NCI-H1436 (cell line): ENCODE measurements at regions not wholly inside any gene's neighbourhood (a gene's known extent, or its start where the extent isn't known, plus 50 kb on each side); places are given as distances from the start of the nearest gene placed in this dataset.

Source experiments
- DNase-seq: peaks from one replicate; lab custom pipeline; 2025; lab: John Stamatoyannopoulos, UW

DNA sequence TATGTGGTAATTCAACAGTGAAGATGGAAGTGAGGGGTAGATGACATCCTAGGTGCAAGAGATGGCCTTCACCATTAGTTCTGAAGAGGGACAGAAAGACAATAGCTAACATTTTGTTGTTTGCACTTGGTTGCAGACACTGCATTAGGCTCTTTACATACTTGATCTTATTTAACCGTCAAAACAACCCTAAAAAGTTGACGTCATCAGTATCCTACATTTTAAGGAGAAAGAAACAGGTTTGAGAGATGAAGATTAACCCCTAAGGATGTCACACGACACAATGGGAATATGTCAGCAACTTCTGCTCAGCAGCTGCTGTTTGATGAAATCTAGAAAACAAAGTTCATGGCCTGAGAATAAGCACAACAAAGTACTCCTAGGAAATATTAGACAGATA lies 72.6 kb upstream of the MC3R start:
- DNase-seq: no peak

DNA sequence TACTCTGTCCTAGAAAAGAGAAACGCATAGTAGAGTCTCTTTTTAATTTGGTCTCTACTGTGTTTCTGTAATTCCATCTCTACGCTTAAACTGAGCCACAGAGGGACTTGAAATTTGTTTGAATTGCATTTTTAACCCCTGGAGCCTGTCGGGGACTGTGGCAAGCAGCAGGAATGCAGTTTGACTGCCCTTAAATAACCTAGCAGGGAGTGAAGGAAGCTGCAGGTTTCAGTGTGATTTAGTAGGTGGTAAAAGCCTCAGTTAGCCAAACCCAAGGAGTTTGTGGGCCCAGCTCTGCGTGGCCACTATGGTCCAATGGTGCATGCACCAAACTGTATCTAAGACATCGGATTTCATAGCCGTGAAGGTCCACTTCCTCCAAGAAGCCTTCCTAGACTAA lies 70.3 kb upstream of the MC3R start:
- DNase-seq: no peak

DNA sequence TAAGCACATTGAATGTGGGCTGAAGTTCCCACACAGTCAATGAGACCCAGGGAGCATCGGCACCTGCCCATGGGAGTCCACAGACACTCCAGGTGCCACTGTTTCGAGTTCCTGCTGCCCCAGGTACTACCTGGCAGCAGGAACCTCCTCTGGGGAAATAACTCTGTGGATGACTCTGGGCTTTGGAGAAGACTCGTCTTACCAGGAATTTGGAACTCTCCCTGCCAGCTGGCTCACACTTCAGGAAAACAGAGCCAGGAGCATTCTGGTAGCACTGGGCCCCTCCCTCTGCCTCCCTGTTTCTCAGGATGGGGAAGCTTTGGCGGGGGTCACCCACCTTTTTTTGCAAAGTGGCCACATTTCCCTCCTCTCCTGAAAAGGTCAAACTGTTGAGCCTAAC lies 69.5 kb upstream of the MC3R start:
- no peak for DNase-seq

DNA sequence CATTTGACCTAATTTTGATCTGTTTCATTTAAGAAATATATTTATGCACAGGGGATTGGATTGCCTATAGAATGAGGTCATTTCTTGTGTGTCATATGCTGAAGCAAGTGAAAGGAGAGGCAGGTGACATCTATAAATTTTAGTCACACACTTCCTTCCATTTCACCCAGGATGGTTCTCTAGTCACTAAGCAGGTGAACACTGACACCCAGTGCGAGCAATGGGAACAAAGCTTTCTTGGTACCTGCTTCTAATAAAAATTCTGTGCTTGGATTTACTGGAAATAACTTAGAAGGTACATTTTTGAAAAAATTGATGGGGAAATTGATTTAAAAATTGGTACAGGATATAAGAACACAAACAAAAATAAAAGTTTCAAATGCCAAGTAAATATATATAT lies 66.9 kb upstream of the MC3R start:
- no peak for DNase-seq

DNA sequence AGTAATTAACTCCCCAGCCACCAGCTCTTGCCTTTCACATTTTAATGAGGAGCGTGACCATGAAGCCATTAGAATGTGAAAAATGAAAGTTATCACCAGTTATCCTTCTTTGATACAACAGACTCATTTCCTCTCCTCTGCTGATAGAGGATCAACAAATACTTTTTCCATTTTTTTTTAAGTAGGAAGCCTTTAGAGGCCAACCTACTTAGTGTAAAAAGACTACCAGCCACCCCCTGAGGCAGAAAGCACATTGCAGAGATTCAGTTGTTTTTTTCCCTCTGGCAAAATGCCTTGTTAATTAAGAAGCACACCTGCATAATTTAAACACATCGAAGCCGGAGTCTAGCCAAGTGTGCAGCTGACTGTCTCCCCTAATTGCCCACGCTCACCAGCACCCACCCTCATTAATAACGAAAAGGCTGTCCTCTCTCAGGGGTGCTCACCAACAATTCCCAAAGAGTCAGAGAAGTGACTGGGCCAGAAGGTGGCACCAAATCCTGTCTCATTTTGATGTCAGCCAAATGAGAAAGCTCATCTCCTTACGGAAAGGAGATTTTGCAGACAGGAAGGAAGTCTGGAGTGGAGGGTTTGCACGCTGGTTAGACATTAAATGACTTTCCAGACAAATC lies 60.9 kb upstream of the MC3R start:
- DNase-seq: peak; percentile 43

DNA sequence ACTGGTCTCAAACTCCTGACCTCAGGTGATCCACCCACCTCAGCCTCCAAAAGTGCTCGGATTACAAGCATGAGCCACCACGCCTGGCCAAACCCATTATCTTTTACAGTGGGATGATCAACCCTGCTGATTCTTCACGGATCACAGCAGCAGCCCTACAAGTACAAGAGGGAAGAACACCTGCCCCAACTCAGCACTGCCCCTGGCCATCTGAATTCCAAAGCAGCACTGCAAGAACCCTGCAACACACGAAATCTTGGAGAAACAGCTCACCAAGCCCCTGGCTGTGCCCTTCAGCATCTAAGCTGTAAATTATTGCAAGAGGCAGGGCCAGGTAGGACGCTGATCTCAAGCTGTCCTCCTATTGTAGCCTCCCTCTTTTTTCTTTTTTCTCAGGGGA lies 54.5 kb upstream of the MC3R start:
- no peak for DNase-seq

DNA sequence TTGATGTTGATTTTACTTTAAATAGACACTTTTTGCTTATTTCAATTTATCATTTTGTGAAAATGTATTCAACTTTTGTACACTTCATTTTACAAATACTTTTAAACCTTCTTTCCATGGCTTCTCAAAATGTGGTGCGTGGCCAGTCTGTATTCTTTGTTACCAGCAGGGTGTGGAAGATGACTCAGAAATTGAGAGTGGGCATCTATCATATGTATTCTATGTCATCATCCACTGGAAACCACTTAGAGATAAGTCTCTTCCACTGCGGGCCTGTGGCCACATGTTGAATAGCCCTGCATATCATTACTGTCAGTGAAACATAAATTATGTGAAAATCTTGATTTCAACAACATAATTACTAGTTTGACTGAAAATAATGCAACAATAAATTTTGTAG lies 52.6 kb upstream of the MC3R start:
- no peak for DNase-seq
